Parathyroid adenoma (tissue), 2 donors: ENCODE measurements at regions not wholly inside any gene's neighbourhood (a gene's known extent, or its start where the extent isn't known, plus 50 kb on each side); places are given as distances from the start of the nearest gene placed in this dataset.
"Not testable (repeated sequence)": the region's sequence is repeated elsewhere in the genome, so short reads cannot be mapped to it uniquely, and the experiment has no call there.

Experiments used
- H2AFZ ChIP-seq: fragments of 300-600 bp; sonication (generic); one replicate; pipeline ENCODE4 v1.7.0; 2017; ENCODE audit warnings: antibody characterized with exemption, mild to moderate bottlenecking
- H3K27ac ChIP-seq: fragments of 300-600 bp; sonication (generic); one replicate; pipeline ENCODE4 v1.7.0; 2017
- H3K27me3 ChIP-seq: fragments of 300-600 bp; sonication (generic); one replicate; pipeline ENCODE4 v1.7.0; 2017; ENCODE audit warnings: low read length; ENCODE audit not compliant: control insufficient read depth, insufficient read depth
- H3K36me3 ChIP-seq: fragments of 300-600 bp; sonication (generic); one replicate; pipeline ENCODE4 v1.7.0; 2017; ENCODE audit warnings: low read length; ENCODE audit not compliant: control insufficient read depth, insufficient read depth
- H3K4me1 ChIP-seq: fragments of 300-600 bp; sonication (generic); one replicate; pipeline ENCODE4 v1.7.0; 2017; ENCODE audit warnings: control low read depth
- H3K4me2 ChIP-seq: fragments of 300-600 bp; sonication (generic); one replicate; pipeline ENCODE4 v1.7.0; 2017; ENCODE audit warnings: low read length
- H3K4me3 ChIP-seq: fragments of 300-600 bp; sonication (generic); one replicate; pipeline ENCODE4 v1.7.0; 2017; ENCODE audit warnings: low read depth, low read length
- H3K79me2 ChIP-seq: fragments of 300-600 bp; sonication (generic); one replicate; pipeline ENCODE4 v1.7.0; 2017; ENCODE audit warnings: control low read depth
- H3K9ac ChIP-seq: fragments of 300-600 bp; sonication (generic); one replicate; pipeline ENCODE4 v1.7.0; 2017; ENCODE audit warnings: mild to moderate bottlenecking
- H3K9me3 ChIP-seq: fragments of 300-600 bp; sonication (generic); one replicate; pipeline ENCODE4 v1.7.0; 2017; ENCODE audit warnings: low read length; ENCODE audit not compliant: control insufficient read depth
- TF ChIP-seq, protein P1 (sequence below): fragments of 300-600 bp; sonication (generic); IDR thresholded peaks from one replicate; pipeline ENCODE4 v1.7.0; 2017; ENCODE audit warnings: antibody characterized with exemption, mild to moderate bottlenecking
- donor health status: primary hyperparathyroidism.

DNA sequence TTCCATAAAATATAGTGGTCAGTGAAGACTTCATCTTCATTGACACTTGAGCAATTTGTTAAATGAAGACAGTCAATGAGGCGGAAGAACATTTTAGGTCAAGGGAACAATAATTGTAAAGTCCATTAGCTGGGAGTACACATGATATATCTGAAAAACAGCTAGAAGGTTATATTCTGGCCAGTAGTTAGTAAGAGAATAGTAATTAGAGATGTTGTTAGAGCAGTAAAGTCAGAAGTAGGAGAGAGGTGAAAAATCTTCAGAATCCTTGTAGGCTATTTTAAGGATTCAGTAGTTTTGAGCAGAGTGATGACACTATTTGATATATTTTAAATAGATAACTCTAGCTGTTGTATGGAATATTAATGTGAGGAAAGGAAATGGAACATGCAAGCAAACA is 915.6 kb upstream of the NEGR1 start:
- Histone ChIP-seq H2AFZ (no peak overlapping the region), H3K9ac (no peak overlapping the region), H3K4me3 (no peak overlapping the region), H3K9me3 (no peaks in the 10 kb centered on the region), H3K36me3 (no peaks in the 10 kb centered on the region), H3K27me3 (no peaks in the 10 kb centered on the region), H3K79me2 (no peaks in the 10 kb centered on the region), H3K4me1 (no peaks in the 10 kb centered on the region), H3K27ac (no peak overlapping the region), H3K4me2 (no peak overlapping the region)
- TF ChIP-seq, protein P1, sequence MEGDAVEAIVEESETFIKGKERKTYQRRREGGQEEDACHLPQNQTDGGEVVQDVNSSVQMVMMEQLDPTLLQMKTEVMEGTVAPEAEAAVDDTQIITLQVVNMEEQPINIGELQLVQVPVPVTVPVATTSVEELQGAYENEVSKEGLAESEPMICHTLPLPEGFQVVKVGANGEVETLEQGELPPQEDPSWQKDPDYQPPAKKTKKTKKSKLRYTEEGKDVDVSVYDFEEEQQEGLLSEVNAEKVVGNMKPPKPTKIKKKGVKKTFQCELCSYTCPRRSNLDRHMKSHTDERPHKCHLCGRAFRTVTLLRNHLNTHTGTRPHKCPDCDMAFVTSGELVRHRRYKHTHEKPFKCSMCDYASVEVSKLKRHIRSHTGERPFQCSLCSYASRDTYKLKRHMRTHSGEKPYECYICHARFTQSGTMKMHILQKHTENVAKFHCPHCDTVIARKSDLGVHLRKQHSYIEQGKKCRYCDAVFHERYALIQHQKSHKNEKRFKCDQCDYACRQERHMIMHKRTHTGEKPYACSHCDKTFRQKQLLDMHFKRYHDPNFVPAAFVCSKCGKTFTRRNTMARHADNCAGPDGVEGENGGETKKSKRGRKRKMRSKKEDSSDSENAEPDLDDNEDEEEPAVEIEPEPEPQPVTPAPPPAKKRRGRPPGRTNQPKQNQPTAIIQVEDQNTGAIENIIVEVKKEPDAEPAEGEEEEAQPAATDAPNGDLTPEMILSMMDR, result no peak

DNA sequence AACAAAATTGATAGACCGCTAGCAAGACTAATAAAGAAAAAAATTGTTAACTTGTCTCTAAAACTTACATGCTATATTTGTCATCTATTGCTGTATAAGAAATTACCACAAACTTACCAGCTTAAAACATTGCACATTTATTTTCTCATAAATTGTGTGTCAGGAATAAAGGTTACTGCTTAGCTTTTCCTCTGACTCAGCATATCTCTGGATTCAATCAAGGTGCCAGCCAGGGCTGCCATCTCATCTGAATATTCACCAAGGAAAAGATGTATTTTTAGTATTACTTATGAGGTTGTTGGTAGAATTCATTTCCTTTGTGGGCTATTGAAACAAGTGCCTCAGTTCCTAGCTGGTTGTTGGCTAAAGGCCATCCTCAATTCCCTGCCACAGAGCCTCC is 912.6 kb upstream of the NEGR1 start:
- Histone ChIP-seq H3K79me2 (no peaks in the 10 kb centered on the region), H2AFZ (no peak overlapping the region), H3K9ac (no peak overlapping the region), H3K9me3 (no peaks in the 10 kb centered on the region), H3K4me2 (no peak overlapping the region), H3K4me3 (no peak overlapping the region), H3K36me3 (no peaks in the 10 kb centered on the region), H3K27ac (no peak overlapping the region), H3K27me3 (no peaks in the 10 kb centered on the region), H3K4me1 (no peaks in the 10 kb centered on the region)
- TF ChIP-seq, protein P1, result no peak

DNA sequence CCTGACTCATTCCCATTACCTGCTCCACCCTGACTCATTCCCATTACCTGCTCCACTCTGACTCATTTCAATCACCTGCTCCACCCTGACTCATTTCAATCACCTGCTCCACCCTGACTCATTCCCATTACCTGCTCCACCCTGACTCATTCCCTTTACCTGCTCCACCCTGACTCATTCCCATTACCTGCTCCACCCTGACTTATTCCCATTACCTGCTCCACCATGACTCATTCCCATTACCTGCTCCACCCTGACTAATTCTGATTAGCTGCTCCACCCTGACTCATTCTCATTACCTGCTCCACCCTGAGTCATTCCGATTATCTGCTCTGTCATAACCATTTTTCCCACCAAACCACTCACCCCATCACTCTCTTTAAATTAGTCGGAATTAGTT is 901.2 kb upstream of the NEGR1 start:
- H3K79me2 ChIP-seq, result not testable (repeated sequence)

DNA sequence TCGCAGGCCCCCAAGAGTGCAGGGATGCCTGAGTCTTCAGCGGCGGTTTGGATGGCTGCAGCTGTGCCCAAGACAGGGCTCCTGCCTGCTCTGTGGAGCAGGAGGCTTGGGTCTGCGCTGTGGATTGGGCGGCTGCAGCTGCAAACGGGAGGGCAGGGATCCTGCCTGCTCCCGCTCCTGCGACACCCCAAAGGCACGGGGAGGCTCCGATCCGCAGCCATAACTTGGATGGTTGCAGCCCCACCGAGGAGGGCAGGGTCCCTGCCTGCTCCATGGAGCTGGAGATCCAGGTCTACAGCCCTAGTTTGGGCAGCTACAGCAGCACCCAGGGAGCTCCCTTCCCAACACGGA is 898.8 kb upstream of the NEGR1 start:
- H3K36me3 ChIP-seq, result no peaks in the 10 kb centered on the region
- H3K79me2 ChIP-seq, result no peaks in the 10 kb centered on the region
- H3K27me3 ChIP-seq, result no peaks in the 10 kb centered on the region
- TF ChIP-seq, protein P1, result no peak
- no peak overlapping the region for H3K9ac ChIP-seq
- H3K27ac ChIP-seq, result no peak overlapping the region
- no peak overlapping the region for H3K4me2 ChIP-seq
- H2AFZ ChIP-seq, result no peak overlapping the region
- no peaks in the 10 kb centered on the region for H3K4me1 ChIP-seq
- no peaks in the 10 kb centered on the region for H3K9me3 ChIP-seq
- no peak overlapping the region for H3K4me3 ChIP-seq

More for the DNA sequence above, 901.2 kb upstream of the NEGR1 start:
- H3K9me3 ChIP-seq, H3K4me1 ChIP-seq, H2AFZ ChIP-seq, H3K4me3 ChIP-seq, H3K9ac ChIP-seq, H3K4me2 ChIP-seq, H3K27me3 ChIP-seq, H3K36me3 ChIP-seq, H3K27ac ChIP-seq: not testable (repeated sequence)

DNA sequence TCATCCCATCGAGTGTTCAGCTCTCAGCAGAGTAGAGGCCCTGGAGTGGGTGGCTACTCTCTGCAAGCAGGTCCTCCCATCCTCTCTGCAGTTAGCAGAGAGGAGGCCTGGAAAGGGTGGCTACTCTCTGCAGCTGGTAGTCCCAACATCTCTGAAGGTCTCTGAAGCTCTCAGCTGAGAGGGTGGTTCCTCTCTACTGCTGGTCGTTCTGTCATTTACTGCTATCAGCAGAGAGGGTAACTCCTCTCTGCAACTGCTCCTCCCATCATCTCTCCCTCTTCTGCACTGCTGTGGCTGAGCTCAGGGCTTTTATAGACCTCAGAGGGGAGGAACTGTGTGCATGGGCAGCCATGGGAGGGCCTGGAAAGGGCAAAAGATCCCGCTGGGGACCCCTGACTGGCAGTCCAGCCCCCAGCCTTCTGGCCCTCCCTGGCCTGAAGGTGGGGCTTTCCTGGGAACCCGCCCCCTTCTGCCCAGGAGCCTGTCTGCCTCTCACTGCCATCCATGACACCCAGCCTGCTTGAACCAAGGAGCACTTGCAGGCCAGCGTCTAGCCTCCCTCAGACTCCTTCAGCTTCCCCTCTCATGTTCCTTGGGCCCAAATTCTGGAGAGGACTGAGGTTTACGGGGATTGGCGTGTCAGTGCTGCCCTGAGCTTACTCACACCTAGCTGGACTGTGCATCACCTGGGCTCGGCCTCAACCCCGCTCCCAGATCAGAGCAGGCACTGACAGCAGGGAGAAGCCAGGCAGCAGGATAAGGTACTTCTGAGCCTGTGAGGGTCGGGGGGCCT is 898.3 kb upstream of the NEGR1 start:
- Histone ChIP-seq H3K36me3 (no peaks in the 10 kb centered on the region), H3K4me2 (no peak overlapping the region), H2AFZ (no peak overlapping the region), H3K27ac (no peak overlapping the region), H3K79me2 (no peaks in the 10 kb centered on the region), H3K9me3 (no peaks in the 10 kb centered on the region), H3K4me1 (no peaks in the 10 kb centered on the region), H3K27me3 (no peaks in the 10 kb centered on the region), H3K9ac (no peak overlapping the region), H3K4me3 (no peak overlapping the region)
- TF ChIP-seq, protein P1, result no peak
